Sigmoid colon (tissue), 4 donors: ENCODE measurements at regions not wholly inside any gene's neighbourhood (a gene's known extent, or its start where the extent isn't known, plus 50 kb on each side); places are given as distances from the start of the nearest gene placed in this dataset.

Experiments
- CTCF ChIP-seq, 4 experiments: fragments of 450-650 bp in 3 of 4; fragments of 200-600 bp in 1 of 4; IDR thresholded peaks; one replicate each; pipeline ENCODE4 v1.5.1; 2016 to 2019; ENCODE audit warnings: antibody characterized with exemption in 4 of 4, mild to moderate bottlenecking in 3 of 4, moderate library complexity in 2 of 4
- EP300 ChIP-seq, 4 donors: sonication (generic); formaldehyde crosslinking; IDR thresholded peaks; one replicate each; pipeline ENCODE4 v1.6.1; 2017; ENCODE audit warnings: antibody characterized with exemption in 4 of 4
- POLR2A ChIP-seq, 2 donors: fragments of 450-650 bp; IDR thresholded peaks; one replicate each; pipeline ENCODE4 v1.6.1; 2016; ENCODE audit warnings: antibody characterized with exemption in 2 of 2, mild to moderate bottlenecking in 2 of 2, moderate library complexity in 2 of 2

- TF ChIP-seq CTCF (IDR thresholded peaks at IDR 0.05) (no peak), POLR2A (IDR thresholded peaks at IDR 0.05) (no peak), EP300 (IDR thresholded peaks at IDR 0.05) (no peak)
Observed at GRCh38 chr14:22070119-22070982, 396.7 kb upstream of the OR4E1 start.
